ENCODE measurements at regions not wholly inside any gene's neighbourhood (a gene's known extent, or its start where the extent isn't known, plus 50 kb on each side); places are given as distances from the start of the nearest gene placed in this dataset.

DNA sequence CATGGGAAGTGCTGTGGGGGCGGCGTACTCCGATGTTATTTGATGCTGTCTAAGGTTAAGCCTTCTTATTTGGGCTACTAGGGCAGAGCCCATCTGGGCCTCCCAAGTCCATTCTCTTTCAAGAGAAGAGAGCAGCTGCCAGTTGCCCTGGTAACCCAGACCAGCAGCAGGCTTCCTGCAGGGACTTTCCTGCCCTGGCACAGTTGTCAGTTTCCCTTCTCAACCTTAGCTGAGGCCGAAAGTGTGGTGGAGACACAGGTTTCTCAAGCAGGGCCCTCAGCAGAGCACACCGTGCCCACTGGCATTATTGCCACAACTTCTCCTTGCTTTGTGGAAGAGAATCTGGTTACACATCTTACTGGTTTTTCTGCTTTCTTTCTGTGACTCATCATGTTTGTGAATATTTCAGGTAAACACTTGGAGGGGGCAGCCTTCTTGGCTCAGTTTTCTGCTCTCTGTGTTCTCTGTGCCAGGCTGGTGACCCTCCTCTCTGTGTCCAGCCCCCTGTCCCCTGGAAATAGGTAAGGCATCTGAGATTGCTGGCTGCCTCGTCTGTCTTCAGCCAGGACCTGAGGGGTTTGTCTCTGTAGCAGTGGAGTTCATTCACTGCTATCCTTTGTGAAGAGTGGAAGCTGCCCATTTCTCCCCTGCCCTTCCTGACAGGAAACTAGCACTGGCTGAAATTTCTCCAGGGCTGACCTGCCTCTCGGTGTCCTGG is 111.0 kb downstream of the B3GNT2 start:
- H3K4me2 ChIP-seq (ENCODE audit: low read depth, low read length, poor library complexity, severe bottlenecking) = no peak overlapping the region
- H3K9ac ChIP-seq (ENCODE audit: low read length) = no peak overlapping the region
- H3K9me3 ChIP-seq (ENCODE audit: low read length) = no peaks in the 10 kb centered on the region
- no peaks in the 10 kb centered on the region for H3K4me1 ChIP-seq (ENCODE audit: low read length)
- H4K20me1 ChIP-seq (ENCODE audit: insufficient read depth, low read depth, low read length) = no peaks in the 10 kb centered on the region
- H3K9me2 ChIP-seq (replicated peaks; ENCODE audit: insufficient read depth, low read length) = no peaks in the 10 kb centered on the region
- H3K27ac ChIP-seq (ENCODE audit: low read length) = no peak overlapping the region
- no peak for DNase-seq
- H3K79me2 ChIP-seq (ENCODE audit: low read length) = no peaks in the 10 kb centered on the region
- no peaks in the 10 kb centered on the region for H3K36me3 ChIP-seq (ENCODE audit: insufficient read depth, low read length)
- H3K4me3 ChIP-seq (ENCODE audit: low read length) = no peak overlapping the region
- no peak overlapping the region for H2AFZ ChIP-seq (ENCODE audit: low read length)
- H3K27me3 ChIP-seq (ENCODE audit: low read length) = no peaks in the 10 kb centered on the region

DNA sequence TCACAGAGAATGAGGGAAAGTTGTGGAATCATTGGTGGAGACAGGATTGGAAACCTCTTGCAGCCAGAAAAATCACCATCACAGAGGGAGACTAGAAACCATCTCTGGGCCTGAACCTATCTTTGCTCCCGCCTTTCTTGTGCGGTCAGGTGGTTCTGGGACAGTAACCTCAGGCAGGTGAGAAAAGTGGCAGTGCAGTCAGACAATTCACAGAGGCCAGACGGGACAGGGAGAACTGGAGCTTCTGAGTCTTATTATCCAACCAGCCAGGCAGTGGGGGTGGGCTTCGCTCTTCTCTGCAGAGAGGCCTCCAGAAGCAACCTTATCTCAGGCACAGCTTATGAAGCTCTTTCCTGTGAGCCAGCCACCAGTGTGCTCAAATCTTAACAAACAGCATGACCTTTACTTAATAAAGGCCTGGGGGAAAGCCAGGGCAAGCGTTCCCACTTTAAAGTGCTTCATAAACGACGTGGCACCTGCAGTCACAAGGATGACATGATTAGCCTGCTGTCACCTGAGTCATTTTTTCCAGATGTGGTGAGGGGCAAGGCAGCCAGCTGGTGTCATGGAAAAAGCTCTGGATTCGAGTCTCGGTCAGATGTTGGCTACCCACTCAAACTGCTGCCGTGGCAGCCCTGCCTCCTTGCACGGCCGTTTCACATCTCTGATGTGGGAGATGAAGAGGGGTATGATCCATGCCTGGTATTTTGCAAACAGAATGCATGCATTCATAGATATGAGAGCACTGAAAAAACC is 109.7 kb downstream of the B3GNT2 start:
- Histone ChIP-seq H3K79me2 (ENCODE audit: low read length) (no peaks in the 10 kb centered on the region), H3K9me2 (replicated peaks; ENCODE audit: insufficient read depth, low read length) (no peaks in the 10 kb centered on the region), H3K27me3 (ENCODE audit: low read length) (no peaks in the 10 kb centered on the region), H3K4me3 (ENCODE audit: low read length) (no peak overlapping the region), H3K9ac (ENCODE audit: low read length) (no peak overlapping the region), H3K9me3 (ENCODE audit: low read length) (no peaks in the 10 kb centered on the region), H3K27ac (ENCODE audit: low read length) (no peak overlapping the region), H3K36me3 (ENCODE audit: insufficient read depth, low read length) (no peaks in the 10 kb centered on the region), H3K4me1 (ENCODE audit: low read length) (no peaks in the 10 kb centered on the region), H2AFZ (ENCODE audit: low read length) (no peak overlapping the region), H4K20me1 (ENCODE audit: insufficient read depth, low read depth, low read length) (no peaks in the 10 kb centered on the region), H3K4me2 (ENCODE audit: low read depth, low read length, poor library complexity, severe bottlenecking) (no peak overlapping the region)
- no peak for DNase-seq

DNA sequence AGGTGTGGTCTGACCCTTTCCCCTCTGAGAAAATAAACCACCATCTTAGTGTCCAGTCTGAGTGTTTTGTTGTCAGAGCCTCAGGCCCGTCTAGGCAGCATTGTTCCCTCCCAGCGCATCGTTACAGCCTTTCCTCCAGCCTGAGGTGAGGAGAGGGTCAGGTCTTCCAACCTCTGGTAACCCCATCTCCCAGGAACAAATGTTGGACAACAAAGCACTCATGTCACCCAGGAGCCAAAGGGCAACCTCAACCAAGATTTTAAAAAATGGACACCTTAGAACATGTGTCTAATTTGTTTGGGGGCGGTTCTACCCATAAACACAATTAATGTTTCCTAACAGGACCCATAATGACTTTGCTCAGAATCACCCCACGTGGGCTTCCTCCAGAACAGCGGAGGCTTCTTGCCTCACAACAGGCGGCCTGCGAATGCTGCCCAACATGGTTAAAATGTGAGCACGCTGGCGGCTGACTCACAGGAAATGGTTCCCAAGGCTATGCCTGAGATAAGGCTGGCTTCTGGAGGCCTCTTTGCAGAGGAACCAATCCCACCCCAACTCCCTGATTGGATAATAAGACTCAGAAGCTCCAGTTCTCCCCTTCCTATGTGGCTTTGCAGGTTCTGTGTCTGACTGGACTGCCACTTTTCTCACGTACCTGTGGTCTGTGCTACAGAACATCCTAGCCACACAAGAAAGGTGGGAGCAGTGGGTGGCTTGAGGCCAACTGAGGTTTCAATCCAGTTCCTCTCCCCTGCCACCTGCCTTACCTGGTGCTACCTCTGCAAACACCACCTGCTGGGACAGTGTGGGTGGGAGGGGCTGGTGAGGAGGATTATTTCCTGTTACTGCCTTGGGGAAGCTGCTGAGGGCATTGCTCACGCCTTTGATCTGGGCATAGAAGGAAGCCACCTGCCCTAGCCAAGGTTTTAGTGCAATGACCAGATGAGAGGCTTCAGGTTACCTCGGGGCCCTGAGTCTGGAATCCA is 108.8 kb downstream of the B3GNT2 start:
- H3K4me1 ChIP-seq (ENCODE audit: low read length) = no peaks in the 10 kb centered on the region
- no peaks in the 10 kb centered on the region for H3K9me2 ChIP-seq (replicated peaks; ENCODE audit: insufficient read depth, low read length)
- H3K4me2 ChIP-seq (ENCODE audit: low read depth, low read length, poor library complexity, severe bottlenecking) = no peak overlapping the region
- H3K9me3 ChIP-seq (ENCODE audit: low read length) = no peaks in the 10 kb centered on the region
- no peak overlapping the region for H3K4me3 ChIP-seq (ENCODE audit: low read length)
- H3K9ac ChIP-seq (ENCODE audit: low read length) = no peak overlapping the region
- no peaks in the 10 kb centered on the region for H3K79me2 ChIP-seq (ENCODE audit: low read length)
- no peak overlapping the region for H3K27ac ChIP-seq (ENCODE audit: low read length)
- DNase-seq = no peak
- H3K36me3 ChIP-seq (ENCODE audit: insufficient read depth, low read length) = no peaks in the 10 kb centered on the region
- no peaks in the 10 kb centered on the region for H4K20me1 ChIP-seq (ENCODE audit: insufficient read depth, low read depth, low read length)
- H3K27me3 ChIP-seq (ENCODE audit: low read length) = no peaks in the 10 kb centered on the region
- no peak overlapping the region for H2AFZ ChIP-seq (ENCODE audit: low read length)

DNA sequence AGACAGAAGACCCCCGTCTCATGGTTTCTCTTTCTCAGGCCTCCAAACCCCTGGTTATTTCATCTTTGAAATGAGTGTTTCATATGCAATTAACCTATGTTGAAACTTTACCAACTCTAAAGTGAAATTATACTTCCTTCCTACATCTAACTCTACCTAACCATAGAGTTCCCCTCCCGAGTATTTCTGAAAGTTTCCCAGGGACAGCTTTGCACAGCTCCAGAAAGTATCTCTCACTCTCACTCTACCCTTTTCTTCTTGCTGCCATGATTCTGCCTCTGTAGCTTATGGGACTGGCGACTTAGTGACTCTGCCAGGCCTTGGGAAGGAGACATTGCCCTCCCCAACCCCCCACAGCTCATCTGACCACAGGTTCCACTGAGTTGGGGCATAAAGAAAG is 107.9 kb downstream of the B3GNT2 start:
- Histone ChIP-seq H3K4me1 (ENCODE audit: low read length) (no peaks in the 10 kb centered on the region), H3K9ac (ENCODE audit: low read length) (no peak overlapping the region), H3K27me3 (ENCODE audit: low read length) (no peaks in the 10 kb centered on the region), H3K27ac (ENCODE audit: low read length) (no peak overlapping the region), H3K4me3 (ENCODE audit: low read length) (no peak overlapping the region), H3K9me3 (ENCODE audit: low read length) (no peaks in the 10 kb centered on the region), H3K9me2 (replicated peaks; ENCODE audit: insufficient read depth, low read length) (no peaks in the 10 kb centered on the region), H3K4me2 (ENCODE audit: low read depth, low read length, poor library complexity, severe bottlenecking) (no peak overlapping the region), H4K20me1 (ENCODE audit: insufficient read depth, low read depth, low read length) (no peaks in the 10 kb centered on the region), H3K79me2 (ENCODE audit: low read length) (no peaks in the 10 kb centered on the region), H3K36me3 (ENCODE audit: insufficient read depth, low read length) (no peaks in the 10 kb centered on the region), H2AFZ (ENCODE audit: low read length) (no peak overlapping the region)
- DNase-seq = no peak

DNA sequence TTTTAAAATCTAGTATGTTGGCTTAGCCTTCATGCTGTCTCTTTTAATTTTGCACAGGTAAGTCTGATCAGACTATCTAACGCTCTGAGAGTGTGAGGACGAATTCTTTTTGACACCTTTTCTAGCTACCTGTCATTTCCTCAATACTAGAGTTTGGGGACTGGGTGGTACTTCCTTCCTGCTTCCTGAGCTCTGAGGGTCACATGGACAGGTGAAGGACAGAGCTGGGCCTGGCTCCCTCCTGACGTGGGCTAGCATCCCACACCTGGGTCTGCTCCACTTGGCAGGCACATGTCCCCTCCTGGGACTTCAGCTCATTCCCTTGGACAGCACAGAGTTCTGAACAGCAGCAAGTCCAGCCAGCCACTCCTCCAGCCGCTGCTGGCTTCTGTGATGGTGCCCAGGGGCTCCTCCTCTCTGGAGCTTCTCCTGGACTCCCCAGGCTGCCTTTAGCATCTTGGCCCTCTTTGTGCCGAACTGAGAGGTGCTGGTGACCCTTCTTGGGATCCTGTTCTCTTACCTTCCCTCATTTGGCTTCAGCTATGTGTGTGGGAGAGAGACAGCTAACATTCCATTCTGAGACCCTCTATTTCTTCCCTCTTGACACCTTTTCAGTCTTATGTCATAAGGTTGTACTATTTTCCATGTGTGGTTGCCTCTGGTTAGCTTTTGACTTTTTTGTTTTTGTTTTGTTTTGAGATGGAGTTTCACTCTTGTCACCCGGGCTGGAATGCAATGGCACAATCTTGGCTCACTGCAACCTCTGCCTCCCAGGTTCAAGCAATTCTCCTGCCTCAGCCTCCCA is 106.9 kb downstream of the B3GNT2 start:
- H3K4me2 ChIP-seq (ENCODE audit: low read depth, low read length, poor library complexity, severe bottlenecking) = no peak overlapping the region
- no peak overlapping the region for H3K27ac ChIP-seq (ENCODE audit: low read length)
- H2AFZ ChIP-seq (ENCODE audit: low read length) = no peak overlapping the region

DNA sequence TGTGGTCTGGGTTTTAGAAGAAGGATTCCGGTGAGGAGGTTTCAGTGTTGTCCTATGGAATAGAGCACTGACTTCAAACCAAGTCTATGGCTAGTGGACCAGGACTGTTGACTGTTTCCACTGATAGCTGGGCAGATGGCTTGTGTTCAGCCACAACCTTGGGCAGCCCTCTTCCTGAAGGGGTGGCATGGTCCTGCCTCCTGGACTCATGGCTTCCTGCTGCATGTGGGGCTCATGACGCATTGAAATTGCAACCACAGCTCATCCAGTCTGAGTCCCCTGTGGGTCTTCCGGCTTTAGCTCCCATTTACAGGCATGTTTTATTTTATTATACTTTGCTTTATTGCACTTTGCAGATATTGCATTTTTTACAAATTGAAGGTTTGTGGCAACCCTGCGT is 105.0 kb downstream of the B3GNT2 start:
- Histone ChIP-seq H3K4me2 (ENCODE audit: low read depth, low read length, poor library complexity, severe bottlenecking) (no peak overlapping the region), H3K4me1 (ENCODE audit: low read length) (no peaks in the 10 kb centered on the region), H3K9ac (ENCODE audit: low read length) (no peak overlapping the region), H2AFZ (ENCODE audit: low read length) (no peak overlapping the region), H3K36me3 (ENCODE audit: insufficient read depth, low read length) (no peaks in the 10 kb centered on the region), H3K27me3 (ENCODE audit: low read length) (no peaks in the 10 kb centered on the region), H3K27ac (ENCODE audit: low read length) (no peak overlapping the region), H4K20me1 (ENCODE audit: insufficient read depth, low read depth, low read length) (no peaks in the 10 kb centered on the region), H3K79me2 (ENCODE audit: low read length) (no peaks in the 10 kb centered on the region), H3K9me3 (ENCODE audit: low read length) (no peaks in the 10 kb centered on the region), H3K9me2 (replicated peaks; ENCODE audit: insufficient read depth, low read length) (no peaks in the 10 kb centered on the region), H3K4me3 (ENCODE audit: low read length) (no peak overlapping the region)
- no peak for DNase-seq

More for the DNA sequence above, 106.9 kb downstream of the B3GNT2 start:
- H3K4me3 ChIP-seq (ENCODE audit: low read length) = no peak overlapping the region
- no peaks in the 10 kb centered on the region for H3K9me2 ChIP-seq (replicated peaks; ENCODE audit: insufficient read depth, low read length)
- no peaks in the 10 kb centered on the region for H3K27me3 ChIP-seq (ENCODE audit: low read length)
- no peaks in the 10 kb centered on the region for H3K9me3 ChIP-seq (ENCODE audit: low read length)
- DNase-seq = no peak
- no peaks in the 10 kb centered on the region for H3K79me2 ChIP-seq (ENCODE audit: low read length)
- H4K20me1 ChIP-seq (ENCODE audit: insufficient read depth, low read depth, low read length) = no peaks in the 10 kb centered on the region
- H3K9ac ChIP-seq (ENCODE audit: low read length) = no peak overlapping the region
- no peaks in the 10 kb centered on the region for H3K36me3 ChIP-seq (ENCODE audit: insufficient read depth, low read length)
- no peaks in the 10 kb centered on the region for H3K4me1 ChIP-seq (ENCODE audit: low read length)

DNA sequence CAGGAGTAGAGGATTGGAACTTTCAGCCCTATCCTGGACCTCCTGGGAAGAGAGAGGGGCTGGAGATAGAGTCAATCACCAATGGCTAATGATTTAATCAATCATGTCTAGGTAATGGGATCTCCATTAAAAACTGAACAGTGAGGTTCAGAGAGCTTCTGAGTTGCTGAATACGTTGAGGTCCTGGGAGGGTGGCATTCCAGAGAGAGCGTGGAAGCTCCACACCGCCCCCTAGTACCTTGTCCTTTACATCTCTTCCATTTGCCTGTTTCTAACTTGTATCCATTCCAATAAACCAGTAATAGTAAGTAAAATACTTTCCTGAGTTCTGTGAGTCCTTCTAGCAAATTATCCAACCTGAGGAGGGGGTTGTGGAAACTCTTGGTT is 101.7 kb downstream of the B3GNT2 start:
- no peaks in the 10 kb centered on the region for H3K9me3 ChIP-seq (ENCODE audit: low read length)
- H3K9ac ChIP-seq (ENCODE audit: low read length) = no peak overlapping the region
- no peaks in the 10 kb centered on the region for H3K9me2 ChIP-seq (replicated peaks; ENCODE audit: insufficient read depth, low read length)
- no peak overlapping the region for H2AFZ ChIP-seq (ENCODE audit: low read length)
- no peaks in the 10 kb centered on the region for H3K4me1 ChIP-seq (ENCODE audit: low read length)
- no peak overlapping the region for H3K27ac ChIP-seq (ENCODE audit: low read length)
- no peak overlapping the region for H3K4me2 ChIP-seq (ENCODE audit: low read depth, low read length, poor library complexity, severe bottlenecking)
- H4K20me1 ChIP-seq (ENCODE audit: insufficient read depth, low read depth, low read length) = no peaks in the 10 kb centered on the region
- H3K27me3 ChIP-seq (ENCODE audit: low read length) = no peaks in the 10 kb centered on the region
- no peaks in the 10 kb centered on the region for H3K79me2 ChIP-seq (ENCODE audit: low read length)
- DNase-seq = peak; percentile 52
- no peaks in the 10 kb centered on the region for H3K36me3 ChIP-seq (ENCODE audit: insufficient read depth, low read length)
- no peak overlapping the region for H3K4me3 ChIP-seq (ENCODE audit: low read length)

Measured in Karpas-422 (cell line).